NCI-H2227 treated with DMSO at 0.1 percent for 48 hours (cell line): ENCODE measurements at regions not wholly inside any gene's neighbourhood (a gene's known extent, or its start where the extent isn't known, plus 50 kb on each side); places are given as distances from the start of the nearest gene placed in this dataset.

Experiments
- DNase-seq: peaks from one replicate; lab custom pipeline; 2025; lab: John Stamatoyannopoulos, UW

DNA sequence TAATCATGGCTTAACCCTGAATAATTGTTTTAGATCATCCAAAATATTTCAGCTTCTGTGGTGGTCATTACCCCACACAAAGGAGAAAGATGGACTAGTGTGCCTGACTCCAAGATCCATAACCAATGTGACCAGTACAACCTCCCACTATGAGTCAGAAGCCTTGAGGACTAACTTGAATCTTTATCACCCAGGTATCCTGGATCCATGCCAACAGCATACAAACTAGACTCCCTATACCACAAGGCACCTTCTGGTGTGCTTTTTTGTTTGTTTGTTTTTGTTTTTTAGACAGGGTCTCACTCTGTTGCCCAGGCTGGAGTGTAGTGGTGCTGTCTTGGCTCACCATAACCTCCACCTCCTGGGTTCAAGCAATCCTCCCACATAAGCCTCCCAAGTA lies 317.7 kb downstream of the VPS13C start:
- DNase-seq = no peak

DNA sequence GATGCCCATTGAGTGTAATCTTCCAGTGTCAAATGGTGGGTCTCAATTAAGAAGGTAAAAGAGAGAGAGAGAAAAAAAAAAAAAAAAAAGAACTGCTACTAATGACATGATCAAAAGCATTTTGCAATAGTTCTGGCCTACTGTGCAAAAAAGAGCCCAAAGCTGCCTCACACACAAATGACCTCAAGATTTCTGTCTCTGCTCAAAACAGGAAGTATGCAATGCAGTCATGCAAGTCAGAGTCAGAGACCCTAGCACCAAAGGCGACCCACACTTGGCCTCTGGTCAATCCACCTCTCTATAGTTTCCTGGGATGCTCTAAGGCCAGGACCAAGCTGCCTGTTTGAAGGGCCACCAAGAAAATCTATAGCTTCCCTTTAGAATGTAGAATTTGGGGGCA lies 323.5 kb downstream of the VPS13C start:
- DNase-seq = no peak

DNA sequence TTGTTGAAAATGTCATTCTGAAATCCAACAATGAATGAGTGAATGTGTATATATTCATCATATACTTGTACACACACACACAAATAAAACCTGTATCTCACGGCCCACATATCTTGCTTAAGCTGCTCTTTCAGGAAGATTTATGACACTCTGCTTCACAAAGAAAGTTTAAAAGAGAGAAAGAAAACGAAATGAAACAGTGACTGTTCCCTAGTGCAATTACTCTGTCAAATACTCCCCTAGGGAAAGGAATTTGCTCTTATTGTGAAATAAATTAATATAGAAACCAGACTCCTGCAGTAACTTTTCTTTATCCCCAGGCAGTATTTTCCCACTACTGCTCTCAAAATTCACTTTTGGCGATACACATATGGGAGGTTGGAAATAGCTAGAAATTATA lies 329.1 kb downstream of the VPS13C start:
- no peak for DNase-seq

DNA sequence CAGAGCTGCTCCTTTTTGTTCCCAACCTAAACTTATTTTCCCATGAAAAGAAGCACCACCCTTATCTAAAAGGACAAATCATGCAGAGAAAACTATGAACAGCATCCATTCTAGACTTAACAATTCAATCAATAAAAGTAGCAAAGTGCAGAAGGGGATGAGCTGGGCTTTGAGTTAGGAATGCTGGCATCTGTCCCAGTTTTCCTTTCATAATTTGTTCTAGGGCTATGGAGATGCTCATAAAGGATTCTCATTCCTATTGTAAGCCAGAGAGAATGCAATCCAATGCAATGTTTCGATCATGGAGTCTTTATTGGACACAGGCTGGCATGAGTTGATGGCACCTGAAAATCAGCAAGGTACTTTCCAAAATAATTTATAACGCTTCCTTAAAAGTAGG lies 330.6 kb downstream of the VPS13C start:
- no peak for DNase-seq

DNA sequence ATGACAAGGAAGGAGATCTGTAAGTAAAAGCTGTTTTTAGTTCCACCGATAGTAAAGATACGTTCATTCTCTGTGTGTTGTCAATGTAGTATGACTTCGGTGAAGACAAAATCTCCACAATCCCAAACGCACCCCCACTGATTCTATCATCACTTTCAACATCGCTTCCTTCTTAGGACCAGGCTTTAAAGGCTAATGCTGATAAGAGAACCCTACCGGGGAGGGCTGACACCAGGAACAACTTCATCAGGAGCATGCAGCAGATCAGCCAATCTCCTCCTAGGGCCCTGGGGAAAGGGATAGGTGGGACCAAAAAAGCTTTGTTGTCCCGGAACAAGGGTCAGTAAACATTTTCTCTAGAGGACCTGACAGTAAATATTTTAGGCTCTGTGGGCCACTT lies 334.1 kb downstream of the VPS13C start:
- DNase-seq = no peak

DNA sequence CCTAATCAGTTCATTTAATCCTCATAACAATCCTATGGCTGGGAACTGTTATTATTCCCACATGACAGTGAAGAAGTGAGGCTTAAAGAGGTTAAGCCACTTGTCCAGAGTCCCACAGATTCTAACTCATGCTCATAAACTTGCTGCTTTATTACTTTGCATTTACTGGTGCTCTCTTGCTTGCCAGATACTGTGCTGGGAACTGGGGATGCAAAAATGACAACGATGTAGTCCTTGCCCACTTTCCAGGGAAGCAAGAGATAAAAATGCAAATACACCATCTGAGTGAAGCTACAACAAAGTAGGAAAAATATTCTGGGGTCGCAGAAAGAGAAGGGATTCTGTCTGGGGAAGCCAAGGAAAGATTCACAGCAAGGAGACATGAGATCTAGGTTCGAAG lies 335.0 kb downstream of the VPS13C start:
- DNase-seq = no peak

DNA sequence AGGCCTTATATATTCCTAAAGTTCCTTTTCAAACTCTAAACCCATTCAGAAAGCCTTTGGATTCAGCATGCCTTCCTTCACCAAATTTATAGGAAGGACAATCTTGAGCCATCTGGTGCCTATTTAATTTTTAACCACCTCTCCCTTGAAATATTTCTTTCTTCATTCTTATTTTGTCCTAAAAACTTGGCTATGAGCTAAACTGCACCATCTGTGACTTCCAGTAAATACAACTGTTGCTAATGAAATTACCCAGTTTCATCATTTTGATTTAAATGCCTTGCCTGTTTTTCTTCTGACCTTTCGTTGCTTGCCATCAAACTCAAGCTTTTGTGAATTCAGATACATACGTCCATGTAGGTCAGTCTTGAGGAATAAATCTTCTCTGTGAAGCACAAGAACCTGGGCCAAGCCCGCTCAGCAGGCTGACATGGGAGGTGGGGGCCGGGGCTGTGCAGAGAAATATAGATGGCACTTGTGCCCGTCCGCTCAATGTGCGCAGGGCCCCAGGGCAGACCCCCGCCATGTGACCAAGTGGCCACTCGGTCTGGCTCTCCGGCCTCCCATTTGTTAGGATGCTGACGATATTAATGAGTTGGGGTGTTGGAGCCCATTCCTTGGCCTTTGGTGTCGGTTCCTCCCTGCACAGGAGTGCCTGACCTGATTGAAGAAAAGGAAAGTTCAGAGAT lies 335.9 kb downstream of the VPS13C start:
- DNase-seq = no peak

DNA sequence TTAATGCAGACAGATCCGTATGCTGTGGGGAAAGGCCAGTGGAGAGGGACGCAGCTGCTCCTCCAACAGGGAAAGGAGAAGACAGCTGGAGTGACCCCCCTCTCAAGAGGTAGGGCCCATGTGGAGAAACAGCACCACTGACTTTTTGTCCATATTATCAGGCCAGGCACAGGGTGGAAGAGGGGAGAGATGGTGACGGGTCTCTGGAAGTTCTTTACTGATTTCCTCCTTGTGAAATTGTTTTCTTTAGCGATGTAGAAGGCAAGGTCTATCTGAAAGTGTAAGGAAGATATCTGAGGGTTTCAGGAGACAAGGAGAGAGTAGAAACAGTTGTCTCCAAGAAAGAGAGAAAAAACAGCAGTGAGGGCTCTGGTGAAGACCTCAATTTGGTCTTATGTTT lies 338.8 kb downstream of the VPS13C start:
- no peak for DNase-seq

DNA sequence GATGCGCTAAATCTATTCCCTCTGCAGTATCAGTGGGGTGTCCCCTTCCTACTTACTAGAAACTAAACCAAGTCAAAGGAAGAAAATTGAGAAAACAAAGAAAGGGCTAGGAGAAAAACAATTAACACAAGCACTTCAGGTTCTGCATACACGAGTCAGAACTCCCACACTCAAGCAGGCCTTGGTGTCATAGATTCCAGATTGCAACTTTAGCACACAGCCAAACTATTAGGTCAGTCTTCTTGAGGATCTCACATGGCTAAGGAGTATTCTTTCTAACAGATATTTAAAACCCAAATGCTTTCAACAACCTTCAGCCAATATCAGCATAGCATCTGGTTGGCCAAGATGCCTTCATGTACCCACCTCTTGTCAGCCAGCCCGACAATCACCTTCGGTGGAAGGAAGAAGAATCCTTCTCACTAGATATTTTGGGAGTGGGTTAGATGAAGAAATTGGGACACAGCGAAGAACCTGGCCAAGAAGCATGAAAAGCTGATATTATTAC lies 340.0 kb downstream of the VPS13C start:
- no peak for DNase-seq

DNA sequence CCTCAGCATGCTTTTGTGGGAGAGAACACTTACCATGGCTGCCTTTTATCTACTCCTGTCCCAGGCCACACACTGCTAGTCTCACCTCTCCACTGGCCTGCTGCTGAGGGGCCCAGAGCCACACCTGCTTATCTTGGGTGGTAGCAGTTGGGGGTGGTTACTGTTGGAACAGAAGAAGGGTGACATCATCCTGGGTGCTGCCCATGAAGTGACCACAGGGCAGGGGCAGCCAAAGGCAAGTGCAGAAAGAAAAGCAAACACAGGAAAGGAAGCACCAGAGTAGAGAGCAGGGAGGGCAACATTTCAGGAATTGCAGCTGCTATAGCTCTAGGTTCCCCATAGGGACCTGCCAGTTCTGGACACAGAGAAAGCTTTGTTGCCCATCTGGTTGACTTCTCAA lies 345.2 kb downstream of the VPS13C start:
- DNase-seq = no peak

DNA sequence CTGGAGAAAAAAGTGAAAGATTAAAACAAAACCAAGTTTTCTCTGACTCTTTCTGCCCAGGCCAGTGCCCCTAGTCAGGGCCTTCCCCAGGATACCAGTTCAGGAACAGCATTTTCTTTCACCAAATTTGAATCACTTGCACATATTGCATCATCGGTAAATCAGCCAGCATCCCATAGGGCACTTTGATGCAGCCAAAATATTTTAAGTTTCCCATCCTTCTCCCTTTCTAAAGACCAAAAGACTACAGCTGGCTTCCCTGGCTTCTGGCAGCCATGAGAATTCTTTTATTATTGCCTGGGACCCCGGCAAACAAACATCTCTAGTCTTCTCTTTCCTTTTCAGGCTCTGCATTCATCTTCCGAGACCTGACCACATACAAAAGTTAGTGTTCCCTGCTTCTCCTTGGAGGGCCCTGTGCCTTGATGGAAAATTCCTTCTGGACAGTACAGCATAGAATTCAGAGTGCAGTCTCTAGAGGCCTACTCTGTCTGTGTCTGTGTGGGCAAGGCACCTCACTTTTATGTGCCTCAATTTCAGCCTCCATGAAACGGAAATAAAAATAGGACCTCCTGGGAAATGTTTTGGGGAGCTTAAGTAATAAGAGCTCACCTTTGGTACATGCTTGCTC lies 348.0 kb downstream of the VPS13C start:
- no peak for DNase-seq

DNA sequence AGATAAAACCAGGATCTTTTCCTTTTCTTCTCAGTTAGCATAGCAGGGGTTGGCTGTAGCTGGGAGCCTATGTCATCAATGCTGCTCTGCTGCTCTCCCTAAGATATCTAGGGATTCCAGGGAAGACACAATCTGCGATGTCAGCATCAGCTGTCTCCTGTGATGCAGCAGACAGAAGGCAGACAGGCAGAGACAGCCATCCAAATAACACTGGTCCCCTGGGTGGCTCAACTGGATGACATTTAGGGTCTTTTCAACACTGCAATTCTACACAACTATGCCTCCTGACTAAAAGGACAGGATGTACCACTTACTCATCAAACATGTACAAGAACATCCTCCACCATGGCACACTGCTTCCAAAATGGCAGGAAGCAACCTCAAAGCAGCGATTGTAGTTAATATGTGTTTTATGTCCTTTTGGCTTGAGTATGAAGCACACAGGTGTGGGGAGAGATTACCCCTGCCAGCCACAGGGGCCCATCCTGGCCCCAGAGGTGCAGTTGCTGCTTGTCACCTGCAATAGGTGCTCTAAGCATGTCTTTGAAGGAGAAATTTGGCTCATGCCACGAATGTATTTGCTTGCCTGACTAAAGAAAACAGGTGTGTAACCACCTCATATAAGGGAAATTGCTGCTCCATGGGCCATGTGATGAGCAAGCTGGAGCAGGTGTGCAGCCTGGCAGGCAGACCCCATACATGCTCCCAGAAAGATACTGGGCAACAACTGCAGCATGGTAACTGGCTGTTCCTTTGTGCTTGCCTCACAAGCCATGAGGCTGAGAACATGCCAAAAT lies 357.8 kb downstream of the VPS13C start:
- DNase-seq = no peak

DNA sequence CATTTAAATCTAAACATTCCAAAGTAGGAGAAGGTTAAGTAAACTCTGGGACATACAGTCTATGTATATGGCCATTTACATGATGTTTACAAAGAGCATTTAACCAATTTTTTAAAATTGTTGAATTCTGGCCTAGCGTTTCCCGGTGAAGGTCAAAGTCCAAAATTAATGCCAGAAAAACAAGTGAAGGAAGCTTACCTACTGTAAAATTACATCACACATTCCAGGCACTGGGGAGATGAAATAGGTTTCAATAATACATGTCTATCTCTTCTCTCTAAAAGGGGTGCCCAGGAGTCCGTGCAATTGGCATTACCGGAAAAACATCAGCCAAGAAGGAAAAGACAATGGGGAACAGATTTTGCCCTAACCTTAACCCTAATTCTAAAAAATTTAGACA lies 358.8 kb downstream of the VPS13C start:
- no peak for DNase-seq

DNA sequence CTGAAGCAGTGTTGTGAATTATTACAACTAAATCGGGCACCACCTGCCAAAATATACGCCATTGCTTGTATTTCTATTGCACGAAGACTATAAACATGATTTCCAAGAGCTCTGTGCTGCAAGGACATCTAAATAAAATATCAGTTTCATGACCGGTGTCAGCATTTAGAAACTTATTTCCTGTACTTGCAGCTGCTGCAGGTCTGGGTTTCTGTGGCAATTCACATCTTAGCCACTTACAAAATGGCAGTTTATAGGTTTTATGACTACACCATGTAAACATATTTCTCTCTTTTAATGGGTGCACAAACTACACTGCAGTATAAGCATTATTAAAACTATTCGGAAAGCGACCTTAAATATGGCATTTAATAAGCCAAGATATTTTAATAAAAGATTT lies 359.4 kb downstream of the VPS13C start:
- DNase-seq = no peak

DNA sequence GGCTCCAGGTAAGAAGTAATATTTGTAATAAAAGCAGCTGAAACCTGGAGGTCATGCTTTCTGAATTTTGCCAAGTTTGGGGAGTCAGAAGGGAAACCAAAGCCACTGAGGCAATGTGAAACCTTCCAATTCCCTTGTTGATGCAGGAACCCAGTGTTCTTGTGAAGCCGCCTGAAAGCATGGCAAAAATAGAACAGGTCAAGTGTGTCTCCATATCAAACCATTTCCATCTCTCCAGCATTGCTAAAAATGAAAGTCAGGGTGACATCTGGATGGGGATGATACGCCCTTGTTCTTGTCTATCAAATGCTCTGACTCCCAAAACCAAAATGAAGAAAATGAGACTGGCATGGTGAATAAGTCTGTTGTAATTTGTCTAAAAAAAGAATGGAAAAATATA lies 362.5 kb downstream of the VPS13C start:
- no peak for DNase-seq

DNA sequence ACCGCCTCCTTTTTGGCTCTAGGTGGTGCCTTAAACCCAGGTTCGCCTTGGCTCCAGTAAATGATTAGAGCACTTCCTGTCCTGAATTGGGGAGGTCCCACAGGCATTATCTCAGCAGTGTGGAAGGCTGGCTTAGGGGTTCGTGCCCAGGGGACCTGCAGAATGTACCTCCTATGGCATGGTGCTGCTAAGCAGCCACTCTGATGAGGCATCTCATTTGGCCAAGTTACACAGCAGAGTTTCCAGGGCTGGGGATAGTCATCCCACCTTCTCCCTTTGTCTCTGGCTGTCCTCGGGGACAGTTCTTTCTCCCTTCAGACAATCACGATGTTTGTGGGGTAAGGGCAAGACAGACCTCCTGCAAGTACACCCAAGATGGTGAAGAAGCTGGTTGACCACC lies 371.2 kb downstream of the VPS13C start:
- DNase-seq = no peak

DNA sequence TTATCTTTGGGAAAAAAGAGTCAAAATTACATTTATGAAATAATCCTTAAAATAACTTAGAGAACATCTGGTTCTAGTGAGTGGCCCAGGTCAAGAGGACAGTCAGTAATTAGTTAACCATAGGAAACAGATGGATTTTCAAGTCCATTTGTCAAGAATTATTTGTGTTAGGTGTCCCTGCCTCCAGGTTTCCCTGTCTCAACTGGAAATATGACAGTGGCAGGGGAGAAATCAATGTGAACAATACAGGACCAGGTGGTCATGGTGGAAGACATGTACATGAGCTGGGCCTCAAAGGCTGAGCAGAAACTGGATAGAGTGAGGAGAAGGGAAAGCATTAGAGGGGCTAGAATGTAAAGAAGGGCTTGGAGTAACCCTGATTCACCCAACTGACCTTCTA lies 372.6 kb downstream of the VPS13C start:
- no peak for DNase-seq

DNA sequence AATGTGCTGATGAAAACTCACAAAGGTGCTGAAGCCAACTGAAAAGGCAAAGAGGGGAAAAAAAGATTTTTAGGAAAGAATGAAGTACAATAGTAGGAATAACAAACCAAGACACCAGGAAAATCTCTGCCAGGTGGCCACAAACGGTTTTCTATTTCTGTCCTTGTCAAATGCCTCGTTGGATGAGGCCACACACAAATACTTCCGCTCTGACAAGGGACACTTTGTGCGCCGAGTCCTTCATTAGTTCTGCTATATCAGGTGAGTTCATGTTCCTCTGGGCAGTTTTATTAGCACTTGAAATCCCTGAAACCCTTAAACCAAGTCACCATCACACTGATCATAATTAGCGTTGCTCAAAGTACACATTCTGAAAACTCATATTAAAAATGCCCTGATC lies 373.1 kb downstream of the VPS13C start:
- no peak for DNase-seq

DNA sequence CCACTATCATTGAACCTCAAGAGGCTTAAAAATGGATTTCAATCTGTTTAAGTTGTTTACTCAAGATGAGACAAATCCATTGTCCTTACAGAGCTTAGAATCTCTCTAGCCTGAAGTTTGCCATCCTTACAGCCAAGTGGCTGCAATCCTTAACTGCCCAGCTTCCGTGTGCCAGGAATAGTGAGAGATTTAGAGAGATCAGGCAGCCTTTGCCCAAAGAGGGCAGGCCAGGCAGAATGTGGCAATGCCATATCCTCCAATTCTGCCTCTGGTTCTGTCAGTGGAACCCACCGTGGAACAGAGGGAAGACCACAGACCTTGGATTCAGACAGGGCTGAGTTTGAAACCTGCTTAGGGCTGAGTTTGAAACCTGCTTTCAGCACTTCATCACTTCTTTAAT lies 374.3 kb downstream of the VPS13C start:
- DNase-seq = no peak

DNA sequence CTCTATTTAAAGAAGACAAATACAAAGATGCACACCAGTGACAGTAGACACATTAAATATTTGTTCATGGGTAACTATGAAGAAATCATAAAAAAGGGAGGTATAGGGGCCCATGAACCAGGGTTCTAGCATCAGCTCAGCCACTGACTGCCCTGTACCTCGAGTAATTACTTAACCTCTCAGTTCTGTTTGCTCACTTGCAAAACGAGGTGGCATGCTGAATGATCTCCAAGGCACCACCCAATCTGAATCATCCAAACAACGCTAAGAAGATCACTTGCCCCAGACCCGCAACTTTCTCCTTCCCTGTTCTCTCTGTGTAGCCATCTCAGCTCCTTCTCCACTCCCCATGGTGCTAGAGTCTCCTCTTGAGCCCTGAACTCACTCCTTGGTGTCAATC lies 374.7 kb downstream of the VPS13C start:
- no peak for DNase-seq

DNA sequence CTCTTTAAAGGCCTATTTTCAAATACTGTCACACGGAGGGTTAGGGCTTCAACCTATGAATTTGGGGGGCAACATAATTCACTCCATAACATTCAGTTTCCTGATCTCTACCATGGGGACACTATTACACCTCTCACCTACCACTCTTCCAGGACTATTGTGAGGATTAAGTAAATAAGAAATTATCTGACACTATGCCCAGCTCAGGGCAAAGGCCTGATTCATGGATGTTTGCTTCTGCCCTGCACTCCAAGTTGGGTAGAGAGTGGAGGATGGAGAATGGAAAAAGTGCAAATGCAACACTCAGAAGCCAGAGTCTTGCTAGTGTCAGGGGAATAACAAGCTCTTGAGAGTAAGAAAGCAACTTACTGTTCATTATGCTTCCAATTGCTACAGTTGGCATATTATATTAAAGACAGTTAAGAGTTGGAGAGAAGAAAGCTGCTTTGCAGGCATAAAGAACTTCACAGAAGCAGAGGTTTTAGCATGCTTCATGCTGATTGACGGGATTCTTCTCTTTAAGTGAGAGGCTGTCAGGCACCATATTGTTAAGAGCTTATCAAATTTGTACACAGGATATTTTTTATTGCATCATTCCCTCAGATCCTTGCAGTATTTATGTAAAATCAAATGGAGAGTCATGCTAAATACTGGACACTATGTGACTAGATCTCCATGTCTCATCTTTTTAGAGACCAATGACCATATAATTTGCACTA lies 375.3 kb downstream of the VPS13C start:
- DNase-seq = no peak

DNA sequence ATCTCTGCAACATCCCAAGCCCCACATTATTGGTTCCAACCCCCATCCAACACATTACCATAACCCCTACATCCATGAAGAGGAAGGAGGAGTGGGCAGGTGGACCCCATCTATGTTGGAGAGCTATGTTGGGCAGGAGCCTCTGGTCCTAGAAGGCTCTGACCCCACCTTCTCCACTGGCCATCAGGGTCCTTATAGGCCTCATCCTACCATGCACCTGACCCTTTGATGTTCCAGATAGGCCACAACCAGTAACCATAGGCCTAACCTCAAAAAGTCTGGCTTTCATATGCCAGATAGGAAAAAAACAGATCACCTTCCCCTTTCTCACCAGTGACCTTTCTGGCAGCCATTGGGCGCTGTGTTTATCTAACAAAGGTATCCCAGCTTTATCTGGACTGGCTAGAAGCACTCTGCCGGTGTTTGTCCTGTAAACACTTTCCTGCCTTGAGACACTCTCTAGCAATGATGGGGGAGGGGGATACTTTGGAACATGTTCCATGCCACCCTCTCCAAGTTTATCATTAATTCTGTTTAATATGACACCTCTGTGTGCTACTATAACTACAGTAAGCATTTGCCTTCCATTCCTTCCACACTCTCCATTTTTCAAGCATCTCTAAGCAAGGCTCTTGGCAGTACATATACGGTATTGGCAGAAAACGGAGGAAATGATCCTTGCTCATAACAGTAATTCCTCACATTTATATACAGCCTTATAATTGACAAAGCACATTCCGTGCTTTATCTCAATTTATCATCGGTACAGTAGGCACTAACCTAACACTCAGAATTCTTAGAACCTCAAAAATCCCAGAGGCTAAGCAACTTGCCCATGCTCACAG lies 377.1 kb downstream of the VPS13C start:
- no peak for DNase-seq
